Cardiac muscle cell (in vitro differentiated cells and primary cell): ENCODE measurements at regions not wholly inside any gene's neighbourhood (a gene's known extent, or its start where the extent isn't known, plus 50 kb on each side); places are given as distances from the start of the nearest gene placed in this dataset.

ENCODE experiments used
- DNase-seq, 2 donors: peaks; one replicate each; pipeline versions ENCODE4 v3.0.0 to v3.0.0-alpha.2; 2010 to 2017; ENCODE audit warnings: low read depth in 1 of 2, low spot score in 1 of 2
- H3K27ac ChIP-seq: fragments of 200-600 bp; sonication (generic); 2 replicates; pipeline ENCODE4 v1.5.1; 2016
- H3K27me3 ChIP-seq: fragments of 200-600 bp; sonication (generic); 2 replicates; pipeline ENCODE4 v1.6.0; 2016; ENCODE audit warnings: control low read depth
- H3K36me3 ChIP-seq: fragments of 200-600 bp; sonication (generic); 2 replicates; pipeline ENCODE4 v1.5.1; 2016; ENCODE audit warnings: control low read depth
- H3K4me1 ChIP-seq: fragments of 200-600 bp; sonication (generic); 2 replicates; pipeline ENCODE4 v1.8.1; 2017; ENCODE audit warnings: low read depth, mild to moderate bottlenecking, mixed run types
- H3K4me3 ChIP-seq: fragments of 200-600 bp; sonication (generic); 2 replicates; pipeline ENCODE4 v1.5.1; 2016; ENCODE audit warnings: mild to moderate bottlenecking
- H3K9me3 ChIP-seq: fragments of 200-600 bp; sonication (generic); 2 replicates; pipeline ENCODE4 v1.5.1; 2017; ENCODE audit warnings: low read depth, mild to moderate bottlenecking, control low read depth
- CTCF ChIP-seq: IDR thresholded peaks from 2 replicates; pipeline ENCODE4 v1.5.1; 2012; ENCODE audit warnings: low read depth, mild to moderate bottlenecking, low read length

- Histone ChIP-seq H3K9me3 (no peaks in the 10 kb centered on the region), H3K27ac (no peak overlapping the region), H3K4me1 (peaks cover 23% of the 10 kb centered on the region), H3K36me3 (no peaks in the 10 kb centered on the region), H3K27me3 (no peaks in the 10 kb centered on the region), H3K4me3 (no peak overlapping the region)
- no peak for DNase-seq
- no peak for TF ChIP-seq CTCF
Measured at GRCh38 chr3:8446845-8447244, 54.8 kb upstream of the LMCD1 start.

GRCh38 chr3:8450618-8451017 is 51.0 kb upstream of the LMCD1 start:
- H3K27ac ChIP-seq = no peak overlapping the region
- H3K4me1 ChIP-seq = no peaks in the 10 kb centered on the region
- DNase-seq = no peak
- TF ChIP-seq CTCF = no peak
- no peaks in the 10 kb centered on the region for H3K27me3 ChIP-seq
- no peaks in the 10 kb centered on the region for H3K9me3 ChIP-seq
- H3K4me3 ChIP-seq = no peak overlapping the region
- no peaks in the 10 kb centered on the region for H3K36me3 ChIP-seq

- H3K4me3 ChIP-seq = no peak overlapping the region
- TF ChIP-seq CTCF = no peak
- DNase-seq = peak in 1 of 2 donors; percentile 41
- H3K36me3 ChIP-seq = no peaks in the 10 kb centered on the region
- H3K9me3 ChIP-seq = no peaks in the 10 kb centered on the region
- no peaks in the 10 kb centered on the region for H3K27me3 ChIP-seq
- H3K27ac ChIP-seq = no peak overlapping the region
- no peaks in the 10 kb centered on the region for H3K4me1 ChIP-seq
Measured at GRCh38 chr3:8451696-8452095, 49.9 kb upstream of the LMCD1 start.
